RWPE1 (cell line): ENCODE measurements at regions not wholly inside any gene's neighbourhood (a gene's known extent, or its start where the extent isn't known, plus 50 kb on each side); places are given as distances from the start of the nearest gene placed in this dataset.

Experiments used
- CTCF ChIA-PET: fragments of 350-600 bp; sonication (Branson Sonifier 250); formaldehyde crosslinking; extraction: SDS; loops from one replicate; lab custom pipeline; 2021; lab: Yijun Ruan, JAX
- POLR2A ChIA-PET: fragments of 400-600 bp; formaldehyde crosslinking; extraction: SDS; loops from one replicate; lab custom pipeline; 2020; ENCODE audit warnings: antibody characterized with exemption; ENCODE audit not compliant: low non-redundant PET; lab: Yijun Ruan, JAX
- DNase-seq: peaks from one replicate; pipeline ENCODE4 v3.0.0; 2012; ENCODE audit warnings: low spot score
- H3K27ac ChIP-seq: fragments of 450-650 bp; 2 replicates; pipeline ENCODE4 v1.5.1; 2017
- TF ChIP-seq, protein P1 (sequence below): fragments of 450-650 bp; conservative IDR thresholded peaks from 2 replicates; pipeline ENCODE4 v1.5.1; 2017; ENCODE audit warnings: low read depth, mild to moderate bottlenecking

DNA sequence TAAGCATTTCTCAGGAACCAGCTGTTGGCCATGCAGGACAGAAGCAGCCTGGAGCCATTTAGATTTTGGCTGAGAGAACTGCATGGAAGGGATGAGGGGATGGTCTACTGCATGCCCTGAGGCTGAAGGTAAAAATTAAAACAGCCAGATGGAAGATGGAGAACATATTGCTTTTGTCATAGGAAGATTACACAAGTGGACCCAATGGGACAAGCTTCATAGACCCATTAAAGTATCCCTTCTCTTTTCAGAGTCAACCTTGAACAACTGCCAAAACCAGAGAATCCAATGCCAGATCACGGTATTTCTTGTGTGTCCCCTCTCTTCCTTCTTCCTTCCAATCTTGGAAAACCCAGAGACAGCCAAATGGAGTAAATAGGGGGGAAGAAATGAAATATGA lies 253.4 kb downstream of the NR2F1-AS1 start:
- ChIA-PET CTCF (interaction anchor here (0.7 kb wide), 1 partner anchor 462 kb away, joined by 3 read pairs; no protein-coding TSS in a partner anchor), POLR2A (no interaction called here)
- TF ChIP-seq, protein P1, sequence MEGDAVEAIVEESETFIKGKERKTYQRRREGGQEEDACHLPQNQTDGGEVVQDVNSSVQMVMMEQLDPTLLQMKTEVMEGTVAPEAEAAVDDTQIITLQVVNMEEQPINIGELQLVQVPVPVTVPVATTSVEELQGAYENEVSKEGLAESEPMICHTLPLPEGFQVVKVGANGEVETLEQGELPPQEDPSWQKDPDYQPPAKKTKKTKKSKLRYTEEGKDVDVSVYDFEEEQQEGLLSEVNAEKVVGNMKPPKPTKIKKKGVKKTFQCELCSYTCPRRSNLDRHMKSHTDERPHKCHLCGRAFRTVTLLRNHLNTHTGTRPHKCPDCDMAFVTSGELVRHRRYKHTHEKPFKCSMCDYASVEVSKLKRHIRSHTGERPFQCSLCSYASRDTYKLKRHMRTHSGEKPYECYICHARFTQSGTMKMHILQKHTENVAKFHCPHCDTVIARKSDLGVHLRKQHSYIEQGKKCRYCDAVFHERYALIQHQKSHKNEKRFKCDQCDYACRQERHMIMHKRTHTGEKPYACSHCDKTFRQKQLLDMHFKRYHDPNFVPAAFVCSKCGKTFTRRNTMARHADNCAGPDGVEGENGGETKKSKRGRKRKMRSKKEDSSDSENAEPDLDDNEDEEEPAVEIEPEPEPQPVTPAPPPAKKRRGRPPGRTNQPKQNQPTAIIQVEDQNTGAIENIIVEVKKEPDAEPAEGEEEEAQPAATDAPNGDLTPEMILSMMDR, result no peak
- no peak overlapping the region for H3K27ac ChIP-seq
- DNase-seq, result no peak

DNA sequence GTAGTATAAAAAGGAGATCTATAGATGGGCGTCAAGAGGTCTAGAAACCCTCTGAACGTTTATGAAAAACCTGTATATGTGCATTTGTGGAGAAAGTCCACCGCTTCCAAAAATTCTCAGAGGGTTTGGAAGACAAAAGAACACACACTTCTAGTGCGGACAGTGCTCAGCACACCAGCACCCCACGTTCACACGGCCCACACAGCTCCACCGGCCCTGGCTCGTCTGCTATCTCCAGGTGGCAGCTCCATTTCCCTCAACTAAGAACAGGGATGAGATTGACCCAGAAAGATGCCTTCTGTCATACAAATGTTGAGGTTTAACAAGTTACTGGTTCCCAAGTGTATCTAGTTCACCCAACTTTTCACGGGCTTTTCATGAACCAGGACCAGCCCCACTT lies 255.1 kb downstream of the NR2F1-AS1 start:
- TF ChIP-seq, protein P1, result no peak

DNA sequence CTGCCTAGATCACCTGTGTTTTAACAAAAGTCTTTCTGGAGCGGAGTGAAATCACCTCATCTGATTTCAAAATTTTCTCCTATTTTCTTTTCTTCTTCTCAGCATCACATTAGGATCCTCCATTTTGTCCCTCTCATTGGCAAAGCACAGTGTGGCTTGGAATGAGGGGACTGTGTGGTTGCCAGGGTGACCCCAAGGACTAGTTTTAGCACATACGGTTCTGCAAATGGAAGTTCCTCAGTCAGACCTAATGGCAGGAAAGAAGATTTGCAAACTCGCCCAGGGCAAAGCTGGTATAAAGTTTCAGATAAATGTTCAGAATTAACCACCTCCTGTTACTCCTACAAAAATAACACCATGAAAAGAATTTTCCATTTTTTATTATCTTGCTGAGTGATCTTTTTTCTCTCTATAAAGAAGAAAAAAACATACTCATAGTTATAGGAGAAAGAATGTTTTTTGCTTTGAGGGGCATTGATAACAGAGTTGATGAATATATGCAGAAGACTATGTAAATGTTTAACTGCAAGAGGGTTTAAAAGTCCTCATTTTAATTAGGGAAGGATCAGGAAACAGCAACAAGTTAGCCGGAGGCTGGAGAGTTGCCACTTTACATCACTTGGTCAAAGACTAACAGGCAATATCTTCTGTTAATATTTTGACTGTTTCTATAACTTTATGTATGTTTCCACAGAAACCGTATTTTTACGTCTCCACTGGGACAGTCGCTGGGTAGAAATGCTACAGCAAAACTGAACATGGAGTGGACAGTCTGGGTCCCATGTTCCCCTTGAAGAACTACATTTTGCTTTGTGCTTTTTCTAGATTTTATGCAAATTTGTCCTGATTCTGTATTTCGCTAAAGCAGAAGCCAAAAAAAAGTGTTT lies 257.8 kb downstream of the NR2F1-AS1 start:
- CTCF ChIA-PET, result no interaction called here
- H3K27ac ChIP-seq, result no peak overlapping the region
- TF ChIP-seq, protein P1, result no peak
- DNase-seq, result no peak
- POLR2A ChIA-PET, result interaction anchor here (0.7 kb wide), 1 partner anchor 947 kb away, joined by 5 read pairs; no protein-coding TSS in a partner anchor

More for the DNA sequence above, 255.1 kb downstream of the NR2F1-AS1 start:
- no peak for DNase-seq
- CTCF ChIA-PET, result no interaction called here
- POLR2A ChIA-PET, result no interaction called here
- H3K27ac ChIP-seq, result no peak overlapping the region

DNA sequence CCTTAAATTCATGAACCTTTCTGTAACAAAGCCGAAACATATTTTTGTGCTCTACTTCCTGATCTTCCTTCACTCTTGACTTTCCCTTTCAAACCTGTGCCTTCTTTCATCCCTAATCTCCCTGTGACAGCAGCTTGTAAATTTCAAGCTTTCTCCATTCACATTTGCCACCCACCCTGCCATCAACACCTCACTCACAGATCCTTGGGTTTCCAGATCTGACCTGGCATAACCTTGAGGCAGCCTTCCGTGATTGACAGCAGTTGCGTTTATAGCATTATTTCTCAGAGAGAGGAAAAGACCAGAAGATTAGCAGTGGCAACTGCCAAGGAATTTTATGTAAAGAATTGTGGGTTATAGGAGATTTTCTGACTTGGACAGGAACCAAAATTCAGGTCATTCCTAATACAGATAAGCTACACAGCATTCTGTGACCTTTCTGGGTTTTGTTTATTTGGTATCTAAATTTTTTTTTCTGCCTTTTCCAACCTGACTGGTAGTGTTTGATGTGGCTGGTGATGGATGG lies 260.0 kb downstream of the NR2F1-AS1 start:
- TF ChIP-seq, protein P1, result no peak
- CTCF ChIA-PET, result no interaction called here
- H3K27ac ChIP-seq, result no peak overlapping the region
- POLR2A ChIA-PET, result no interaction called here
- no peak for DNase-seq

DNA sequence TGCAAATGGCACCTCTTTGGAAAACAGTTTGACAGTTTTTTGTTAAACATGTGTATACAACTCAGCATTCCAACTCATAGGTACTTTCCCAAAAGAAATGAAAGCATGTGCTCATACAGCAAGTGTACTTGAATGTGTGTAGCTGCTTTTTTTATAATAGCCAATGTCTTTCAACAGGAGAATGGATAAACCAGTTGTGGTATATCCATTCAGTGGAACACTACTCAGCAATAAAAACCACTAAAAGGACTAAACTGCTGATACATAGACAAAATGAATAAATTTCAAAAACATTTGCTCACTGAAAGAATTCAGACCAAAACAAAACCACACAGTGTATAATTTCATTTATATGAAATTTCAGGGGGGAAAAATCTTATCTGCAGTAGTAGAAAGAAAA lies 267.3 kb downstream of the NR2F1-AS1 start:
- POLR2A ChIA-PET, result no interaction called here

DNA sequence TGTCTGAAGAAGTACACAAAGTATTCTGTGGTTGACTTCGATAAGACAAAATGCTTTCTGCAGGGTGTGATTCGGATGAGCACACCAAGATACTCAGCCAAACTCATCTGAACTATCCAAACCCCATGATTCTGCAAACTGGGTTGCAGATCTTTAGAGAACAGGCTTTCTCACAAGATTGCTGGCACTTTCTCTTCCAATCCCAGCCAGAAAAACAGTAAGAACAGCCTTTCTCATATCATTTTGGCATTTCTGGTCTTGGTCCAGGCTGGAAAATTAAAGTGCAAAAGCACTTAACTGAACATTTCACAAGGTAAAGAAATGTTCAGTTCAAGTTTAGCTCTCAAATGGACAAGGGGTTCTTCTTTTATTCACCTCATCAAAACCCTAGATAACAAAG lies 269.1 kb downstream of the NR2F1-AS1 start:
- ChIA-PET CTCF (no interaction called here), POLR2A (no interaction called here)
- TF ChIP-seq, protein P1, result no peak
- no peak for DNase-seq
- H3K27ac ChIP-seq, result no peak overlapping the region

More for the DNA sequence above, 267.3 kb downstream of the NR2F1-AS1 start:
- no peak overlapping the region for H3K27ac ChIP-seq
- TF ChIP-seq, protein P1, result no peak
- CTCF ChIA-PET, result no interaction called here
- no peak for DNase-seq
